ENCODE measurements at regions not wholly inside any gene's neighbourhood (a gene's known extent, or its start where the extent isn't known, plus 50 kb on each side); places are given as distances from the start of the nearest gene placed in this dataset.
"Not testable (repeated sequence)": the region's sequence is repeated elsewhere in the genome, so short reads cannot be mapped to it uniquely, and the experiment has no call there.

DNA sequence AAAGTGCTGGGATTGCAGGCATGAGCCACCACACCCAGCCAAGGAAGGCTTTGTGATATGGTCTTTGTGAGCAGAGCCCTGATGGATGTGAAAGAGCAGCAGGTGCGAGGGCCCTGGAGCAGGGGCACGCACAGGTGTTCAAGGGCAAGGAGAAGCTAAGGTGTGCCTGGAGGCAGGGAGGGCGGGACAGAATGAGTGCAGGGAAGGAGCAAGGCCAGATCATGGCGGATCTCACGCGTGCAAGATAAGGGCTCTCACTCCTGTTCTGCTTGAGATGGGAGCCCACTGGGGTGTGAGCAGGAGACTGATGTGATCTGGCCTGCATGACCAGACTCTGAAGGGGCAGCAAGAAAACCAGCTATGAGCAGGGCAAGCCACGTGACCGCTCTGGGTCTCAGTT, 295.0 kb downstream of the GOLGA6L6 start:
- TF ChIP-seq, protein P1, sequence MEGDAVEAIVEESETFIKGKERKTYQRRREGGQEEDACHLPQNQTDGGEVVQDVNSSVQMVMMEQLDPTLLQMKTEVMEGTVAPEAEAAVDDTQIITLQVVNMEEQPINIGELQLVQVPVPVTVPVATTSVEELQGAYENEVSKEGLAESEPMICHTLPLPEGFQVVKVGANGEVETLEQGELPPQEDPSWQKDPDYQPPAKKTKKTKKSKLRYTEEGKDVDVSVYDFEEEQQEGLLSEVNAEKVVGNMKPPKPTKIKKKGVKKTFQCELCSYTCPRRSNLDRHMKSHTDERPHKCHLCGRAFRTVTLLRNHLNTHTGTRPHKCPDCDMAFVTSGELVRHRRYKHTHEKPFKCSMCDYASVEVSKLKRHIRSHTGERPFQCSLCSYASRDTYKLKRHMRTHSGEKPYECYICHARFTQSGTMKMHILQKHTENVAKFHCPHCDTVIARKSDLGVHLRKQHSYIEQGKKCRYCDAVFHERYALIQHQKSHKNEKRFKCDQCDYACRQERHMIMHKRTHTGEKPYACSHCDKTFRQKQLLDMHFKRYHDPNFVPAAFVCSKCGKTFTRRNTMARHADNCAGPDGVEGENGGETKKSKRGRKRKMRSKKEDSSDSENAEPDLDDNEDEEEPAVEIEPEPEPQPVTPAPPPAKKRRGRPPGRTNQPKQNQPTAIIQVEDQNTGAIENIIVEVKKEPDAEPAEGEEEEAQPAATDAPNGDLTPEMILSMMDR (IDR thresholded peaks at IDR 0.05) = not testable (repeated sequence)
- not testable (repeated sequence) for TF ChIP-seq SIN3A (IDR thresholded peaks at IDR 0.05; ENCODE audit: borderline replicate concordance, insufficient read depth, low read depth, low read length)

Data from Panc1 (cell line).